ENCODE measurements at regions not wholly inside any gene's neighbourhood (a gene's known extent, or its start where the extent isn't known, plus 50 kb on each side); places are given as distances from the start of the nearest gene placed in this dataset.

- TF ChIP-seq SRF (IDR thresholded peaks at IDR 0.05; ENCODE audit: low read depth) = no peak
Measured at GRCh38 chr1:67909776-67910175, 76.5 kb upstream of the GNG12 start (continued).

- Histone ChIP-seq H3K4me3 (replicated peaks in 1 of 2; ENCODE audit: low read depth in 1 of 2, low read length in 2 of 2) (no peak overlapping the region), H3K9me2 (ENCODE audit: insufficient read depth) (no peaks in the 10 kb centered on the region), H3K9me3 (ENCODE audit: control insufficient read depth in 1 of 2, insufficient read depth in 1 of 2, low read depth in 1 of 2, low read length in 2 of 2) (no peaks in the 10 kb centered on the region), H3K9ac (ENCODE audit: low read length) (no peak overlapping the region), H3K4me2 (ENCODE audit: low read length) (no peak overlapping the region), H4K20me1 (ENCODE audit: insufficient read depth) (no peaks in the 10 kb centered on the region), H3K36me3 (ENCODE audit: control insufficient read depth in 1 of 2, insufficient read depth in 2 of 2, low read length in 2 of 2) (no peaks in the 10 kb centered on the region), H3K27ac (ENCODE audit: low read depth, low read length) (no peak overlapping the region), H3K27me3 (ENCODE audit: insufficient read depth, low read length) (no peaks in the 10 kb centered on the region), H3K79me2 (ENCODE audit: insufficient read depth, low read length) (no peaks in the 10 kb centered on the region), H2AFZ (ENCODE audit: low read depth, low read length, poor library complexity, severe bottlenecking) (no peak overlapping the region), H3K4me1 (ENCODE audit: control insufficient read depth in 1 of 2, insufficient read depth in 2 of 2, low read length in 2 of 2) (no peaks in the 10 kb centered on the region; a peak in 1 of 4 replicates)
- ATAC-seq (no peak), DNase-seq (ENCODE audit: low read depth, low spot score) (no peak)
- CTCF ChIA-PET = no interaction called here
- RAD21 ChIA-PET (ENCODE audit: low non-redundant PET in 1 of 2, low total read pairs in 2 of 2, uncharacterized antibody in 2 of 2, unreplicated experiment in 2 of 2) = no interaction called here
- POLR2A ChIA-PET = no interaction called here
- no TSS peak for BruUV-seq (replicated peaks)
- intact Hi-C loops (cut with micrococcal nuclease) = no loop called here
- no peak for TF ChIP-seq SP1 (IDR thresholded peaks at IDR 0.05; ENCODE audit: low read depth)
- no peak for TF ChIP-seq SRF (IDR thresholded peaks at IDR 0.05; ENCODE audit: low read depth)
- no peak for TF ChIP-seq ZNF274 (IDR thresholded peaks at IDR 0.05; ENCODE audit: low read depth, low read length)
- TF ChIP-seq REST (IDR thresholded peaks at IDR 0.05; ENCODE audit: low read depth) = no peak
- TF ChIP-seq ZFX (IDR thresholded peaks at IDR 0.05) = no peak
- no peak for TF ChIP-seq JUND (IDR thresholded peaks at IDR 0.05)
- no peak for TF ChIP-seq CEBPB (IDR thresholded peaks at IDR 0.05; ENCODE audit: low read depth)
- TF ChIP-seq POLR2A (IDR thresholded peaks at IDR 0.05; ENCODE audit: borderline replicate concordance, extremely low read depth, insufficient read depth, insufficient read length) = no peak
- TF ChIP-seq RAD21 (IDR thresholded peaks at IDR 0.05; ENCODE audit: low read depth) = no peak
- TF ChIP-seq MAX (IDR thresholded peaks at IDR 0.05) = no peak
- no peak for TF ChIP-seq YY1 (IDR thresholded peaks at IDR 0.05; ENCODE audit: extremely low read depth, insufficient replicate concordance, low read depth, low read length)
- TF ChIP-seq SIN3A (IDR thresholded peaks at IDR 0.05; ENCODE audit: low read depth) = no peak
- TF ChIP-seq TCF7L2 (IDR thresholded peaks at IDR 0.05; ENCODE audit: borderline replicate concordance, extremely low read depth, insufficient read depth, insufficient read length) = no peak
- no peak for TF ChIP-seq EZH2phosphoT487 (IDR thresholded peaks at IDR 0.05; ENCODE audit: borderline replicate concordance)
- TF ChIP-seq EZH2 (IDR thresholded peaks at IDR 0.05) = no peak
- TF ChIP-seq CBX3 (IDR thresholded peaks at IDR 0.05; ENCODE audit: low read depth) = no peak
- TF ChIP-seq POLR2AphosphoS5 (IDR thresholded peaks at IDR 0.05; ENCODE audit: low read depth, low read length) = no peak
- no peak for TF ChIP-seq ZBTB33 (IDR thresholded peaks at IDR 0.05; ENCODE audit: extremely low read depth, insufficient replicate concordance, low read length)
- TF ChIP-seq FOSL1 (IDR thresholded peaks at IDR 0.05; ENCODE audit: low read depth) = no peak
Measured at GRCh38 chr1:67908250-67908936, 75.1 kb upstream of the GNG12 start.
